ENCODE measurements at regions not wholly inside any gene's neighbourhood (a gene's known extent, or its start where the extent isn't known, plus 50 kb on each side); places are given as distances from the start of the nearest gene placed in this dataset.

DNA sequence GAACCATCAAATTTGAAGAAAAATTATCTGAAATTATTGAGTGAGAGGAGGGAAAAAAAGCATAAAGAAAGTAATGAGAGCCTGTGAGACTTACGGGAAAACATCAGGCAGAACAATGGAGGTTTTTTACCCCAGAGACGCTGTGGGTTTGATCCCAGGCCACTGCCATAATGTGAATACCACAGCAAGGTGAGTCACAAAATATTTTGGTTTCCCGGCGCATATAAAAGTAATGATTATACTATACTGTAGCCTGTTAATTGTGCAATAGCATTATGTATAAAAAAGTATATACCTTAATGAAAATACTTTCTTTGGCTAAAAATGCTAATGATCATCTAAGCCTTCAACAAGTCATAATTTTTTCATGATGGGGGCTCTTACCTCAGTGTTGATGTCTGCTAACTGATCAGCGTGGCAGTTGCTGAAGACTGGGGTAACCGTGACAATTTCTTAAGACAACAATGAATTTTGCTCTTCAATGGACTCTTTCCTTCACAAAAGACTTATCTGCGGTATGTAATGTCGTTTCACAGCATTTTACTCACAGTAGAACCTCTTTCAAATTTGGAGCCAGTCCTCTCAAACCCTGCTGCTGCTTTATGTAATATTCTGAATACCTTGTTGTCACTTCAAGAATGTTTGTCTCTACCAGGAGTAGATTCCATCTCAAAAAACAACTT is 97.0 kb upstream of the FAM20C start:
- H4K20me1 ChIP-seq (ENCODE audit: insufficient read depth, low read length), result no peaks in the 10 kb centered on the region
- H3K4me1 Mint-ChIP-seq (ENCODE audit: low read depth, unreplicated experiment), result peaks cover 8% of the 10 kb centered on the region
- H3K4me3 Mint-ChIP-seq (ENCODE audit: unreplicated experiment), result no peak overlapping the region
- peaks cover 56% of the 10 kb centered on the region for H3K27me3 Mint-ChIP-seq (ENCODE audit: low read depth, unreplicated experiment)
- FAIRE-seq, result no peak
- no peaks in the 10 kb centered on the region for H3K27me3 ChIP-seq (ENCODE audit: insufficient read depth, low read length)
- H3K36me3 Mint-ChIP-seq (ENCODE audit: low read depth, unreplicated experiment), result peaks cover 6% of the 10 kb centered on the region
- H3K9me3 Mint-ChIP-seq (ENCODE audit: unreplicated experiment), result peaks cover 13% of the 10 kb centered on the region
- H3K9ac ChIP-seq (ENCODE audit: low read length), result peak overlapping the region; percentile 62
- H3K4me3 ChIP-seq (ENCODE audit: insufficient read depth, low read depth, low read length), result peak overlapping the region; percentile 46
- no peaks in the 10 kb centered on the region for H3K9me3 ChIP-seq (ENCODE audit: insufficient read depth, low read depth, low read length)
- peaks cover 14% of the 10 kb centered on the region for H3K79me2 ChIP-seq (ENCODE audit: insufficient read depth, low read length)
- DNase-seq (ENCODE audit: low read depth), result peak; percentile 91
- TF ChIP-seq EZH2 (IDR thresholded peaks at IDR 0.05; ENCODE audit: insufficient read depth, low read length), result no peak
- TF ChIP-seq, protein P1, sequence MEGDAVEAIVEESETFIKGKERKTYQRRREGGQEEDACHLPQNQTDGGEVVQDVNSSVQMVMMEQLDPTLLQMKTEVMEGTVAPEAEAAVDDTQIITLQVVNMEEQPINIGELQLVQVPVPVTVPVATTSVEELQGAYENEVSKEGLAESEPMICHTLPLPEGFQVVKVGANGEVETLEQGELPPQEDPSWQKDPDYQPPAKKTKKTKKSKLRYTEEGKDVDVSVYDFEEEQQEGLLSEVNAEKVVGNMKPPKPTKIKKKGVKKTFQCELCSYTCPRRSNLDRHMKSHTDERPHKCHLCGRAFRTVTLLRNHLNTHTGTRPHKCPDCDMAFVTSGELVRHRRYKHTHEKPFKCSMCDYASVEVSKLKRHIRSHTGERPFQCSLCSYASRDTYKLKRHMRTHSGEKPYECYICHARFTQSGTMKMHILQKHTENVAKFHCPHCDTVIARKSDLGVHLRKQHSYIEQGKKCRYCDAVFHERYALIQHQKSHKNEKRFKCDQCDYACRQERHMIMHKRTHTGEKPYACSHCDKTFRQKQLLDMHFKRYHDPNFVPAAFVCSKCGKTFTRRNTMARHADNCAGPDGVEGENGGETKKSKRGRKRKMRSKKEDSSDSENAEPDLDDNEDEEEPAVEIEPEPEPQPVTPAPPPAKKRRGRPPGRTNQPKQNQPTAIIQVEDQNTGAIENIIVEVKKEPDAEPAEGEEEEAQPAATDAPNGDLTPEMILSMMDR (IDR thresholded peaks at IDR 0.05; ENCODE audit: insufficient read depth, low read depth, low read length), result no peak
- H3K27ac Mint-ChIP-seq (ENCODE audit: unreplicated experiment), result no peak overlapping the region
- peaks cover 34% of the 10 kb centered on the region for H3K4me1 ChIP-seq (ENCODE audit: insufficient read depth, low read length)
- peak overlapping the region; percentile 69 for H3K4me2 ChIP-seq (ENCODE audit: low read length)
- no peaks in the 10 kb centered on the region for H3K36me3 ChIP-seq (ENCODE audit: insufficient read depth, low read length)
- peak overlapping the region; percentile 41 for H2AFZ ChIP-seq (ENCODE audit: low read depth, low read length)
- peak overlapping the region; percentile 77 for H3K27ac ChIP-seq (ENCODE audit: low read depth, low read length)

DNA sequence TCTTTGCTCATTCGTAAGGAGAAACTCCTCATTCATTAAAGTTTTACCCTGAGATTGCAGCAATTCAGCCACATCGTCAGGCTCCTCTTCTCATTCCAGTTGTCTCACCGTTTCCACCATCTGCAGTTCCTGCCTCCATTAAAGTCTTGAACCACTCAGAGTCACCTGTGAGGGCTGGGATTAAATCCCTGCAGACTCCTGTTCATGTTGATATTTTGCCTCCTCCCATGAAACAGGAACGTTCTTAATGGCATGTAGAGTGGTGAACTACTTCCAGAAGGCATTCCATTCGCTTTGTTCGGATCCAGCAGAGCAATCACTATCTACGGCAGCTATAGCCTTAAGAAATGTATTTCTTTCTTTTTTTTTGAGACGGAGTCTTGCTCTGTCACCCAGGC is 96.5 kb upstream of the FAM20C start:
- peak overlapping the region; percentile 69 for H3K4me2 ChIP-seq (ENCODE audit: low read length)
- H3K27ac ChIP-seq (ENCODE audit: low read depth, low read length), result peak overlapping the region; percentile 77
- H3K9ac ChIP-seq (ENCODE audit: low read length), result peak overlapping the region; percentile 47
- H3K9me3 Mint-ChIP-seq (ENCODE audit: unreplicated experiment), result peaks cover 13% of the 10 kb centered on the region
- peaks cover 4% of the 10 kb centered on the region for H3K4me1 Mint-ChIP-seq (ENCODE audit: low read depth, unreplicated experiment)
- peaks cover 55% of the 10 kb centered on the region for H3K27me3 Mint-ChIP-seq (ENCODE audit: low read depth, unreplicated experiment)
- H3K9me3 ChIP-seq (ENCODE audit: insufficient read depth, low read depth, low read length), result no peaks in the 10 kb centered on the region
- TF ChIP-seq, protein P1 (IDR thresholded peaks at IDR 0.05; ENCODE audit: insufficient read depth, low read depth, low read length), result no peak
- TF ChIP-seq EZH2 (IDR thresholded peaks at IDR 0.05; ENCODE audit: insufficient read depth, low read length), result no peak
- H3K4me3 ChIP-seq (ENCODE audit: insufficient read depth, low read depth, low read length), result peak overlapping the region; percentile 21
- H3K27me3 ChIP-seq (ENCODE audit: insufficient read depth, low read length), result no peaks in the 10 kb centered on the region
- no peak for FAIRE-seq
- peak; percentile 58 for DNase-seq (ENCODE audit: low read depth)
- H3K4me1 ChIP-seq (ENCODE audit: insufficient read depth, low read length), result peaks cover 29% of the 10 kb centered on the region
- H3K36me3 ChIP-seq (ENCODE audit: insufficient read depth, low read length), result no peaks in the 10 kb centered on the region
- H3K36me3 Mint-ChIP-seq (ENCODE audit: low read depth, unreplicated experiment), result peaks cover 6% of the 10 kb centered on the region
- H3K79me2 ChIP-seq (ENCODE audit: insufficient read depth, low read length), result peaks cover 14% of the 10 kb centered on the region
- no peak overlapping the region for H3K27ac Mint-ChIP-seq (ENCODE audit: unreplicated experiment)
- no peak overlapping the region for H3K4me3 Mint-ChIP-seq (ENCODE audit: unreplicated experiment)
- no peaks in the 10 kb centered on the region for H4K20me1 ChIP-seq (ENCODE audit: insufficient read depth, low read length)
- peak overlapping the region; percentile 41 for H2AFZ ChIP-seq (ENCODE audit: low read depth, low read length)

DNA sequence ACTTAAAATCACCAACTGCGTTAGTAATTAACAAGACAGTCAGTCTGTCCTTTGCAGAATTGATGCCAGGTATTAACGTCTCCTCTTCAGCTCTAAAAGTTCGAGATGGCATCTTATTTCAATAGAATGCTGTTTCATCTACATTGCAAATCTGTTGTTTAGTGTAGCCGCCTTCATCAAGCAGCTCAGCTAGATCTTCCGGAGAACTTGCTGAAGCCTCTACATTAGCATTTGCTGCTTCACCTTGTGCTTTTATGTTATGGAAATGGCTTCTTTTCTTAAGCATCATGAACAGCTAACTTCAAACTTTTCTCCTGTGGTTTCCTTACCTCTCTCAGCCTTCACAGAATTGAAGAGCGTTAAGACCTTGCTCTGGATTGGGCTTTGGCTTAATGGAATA is 95.5 kb upstream of the FAM20C start:
- Histone ChIP-seq H4K20me1 (ENCODE audit: insufficient read depth, low read length) (no peaks in the 10 kb centered on the region), H3K27me3 (ENCODE audit: insufficient read depth, low read length) (no peaks in the 10 kb centered on the region), H3K4me3 (ENCODE audit: insufficient read depth, low read depth, low read length) (no peak overlapping the region), H3K9ac (ENCODE audit: low read length) (no peak overlapping the region), H2AFZ (ENCODE audit: low read depth, low read length) (no peak overlapping the region), H3K27ac (ENCODE audit: low read depth, low read length) (no peak overlapping the region), H3K36me3 (ENCODE audit: insufficient read depth, low read length) (no peaks in the 10 kb centered on the region), H3K4me1 (ENCODE audit: insufficient read depth, low read length) (peaks cover 37% of the 10 kb centered on the region), H3K79me2 (ENCODE audit: insufficient read depth, low read length) (peaks cover 14% of the 10 kb centered on the region), H3K9me3 (ENCODE audit: insufficient read depth, low read depth, low read length) (no peaks in the 10 kb centered on the region), H3K4me2 (ENCODE audit: low read length) (no peak overlapping the region)
- no peak for DNase-seq (ENCODE audit: low read depth)
- TF ChIP-seq EZH2 (IDR thresholded peaks at IDR 0.05; ENCODE audit: insufficient read depth, low read length), result no peak
- TF ChIP-seq, protein P1 (IDR thresholded peaks at IDR 0.05; ENCODE audit: insufficient read depth, low read depth, low read length), result no peak
- Mint-ChIP-seq H3K4me1 (ENCODE audit: low read depth, unreplicated experiment) (peaks cover 14% of the 10 kb centered on the region), H3K27me3 (ENCODE audit: low read depth, unreplicated experiment) (peaks cover 47% of the 10 kb centered on the region), H3K4me3 (ENCODE audit: unreplicated experiment) (no peak overlapping the region), H3K36me3 (ENCODE audit: low read depth, unreplicated experiment) (peaks cover 6% of the 10 kb centered on the region), H3K27ac (ENCODE audit: unreplicated experiment) (no peak overlapping the region), H3K9me3 (ENCODE audit: unreplicated experiment) (peaks cover 13% of the 10 kb centered on the region)
- no peak for FAIRE-seq
